Endothelial cell of umbilical vein (primary cell): ENCODE measurements at regions not wholly inside any gene's neighbourhood (a gene's known extent, or its start where the extent isn't known, plus 50 kb on each side); places are given as distances from the start of the nearest gene placed in this dataset.

Experiments
- BruUV-seq: library from RNA; stranded (reverse); fragments of 400-500 nt; replicated peaks from 2 replicates; lab custom pipeline; 2021; lab: Mats Ljungman, UMichigan
- CTCF ChIA-PET: fragments of 300-600, 350-600 bp; sonication (Branson Sonifier 250); formaldehyde crosslinking; loops from one replicate; lab custom pipeline; 2021; ENCODE audit warnings: antibody characterized with exemption, inconsistent platforms; lab: Charles Lee
- POLR2A ChIA-PET: fragments of 300-600, 350-600 bp; sonication (Branson Sonifier 250); formaldehyde crosslinking; loops from one replicate; lab custom pipeline; 2021; ENCODE audit warnings: antibody characterized with exemption, inconsistent platforms; lab: Charles Lee
- DNase-seq: peaks from one replicate; pipeline ENCODE4 v3.0.0-alpha.2; 2011; ENCODE audit warnings: low read depth, low spot score
- FAIRE-seq: peaks from 2 replicates; lab custom pipeline; 2011; peaks lifted over from hg19 to GRCh38; lab: Jason Lieb, UNC
- H2AFZ ChIP-seq: 2 replicates; pipeline ENCODE4 v1.6.0; 2012; ENCODE audit warnings: low read depth, low read length, control low read depth, inconsistent platforms
- H3K27ac ChIP-seq: 2 replicates; pipeline ENCODE4 v1.5.1; 2011; ENCODE audit warnings: low read depth, mild to moderate bottlenecking, control low read depth, low read length, moderate library complexity; ENCODE audit not compliant: insufficient read depth
- H3K27me3 ChIP-seq, 2 experiments: 2 replicates each; pipeline versions ENCODE4 v1.6.0 to v1.6.1; 2011; ENCODE audit warnings: low read length in 2 of 2, mixed read lengths in 1 of 2; ENCODE audit not compliant: control insufficient read depth in 2 of 2, insufficient read depth in 2 of 2
- H3K36me3 ChIP-seq, 2 experiments: 2 replicates in 1 of 2; 3 replicates in 1 of 2; pipeline ENCODE4 v1.5.1; 2011; ENCODE audit warnings: low read length in 2 of 2, mild to moderate bottlenecking in 1 of 2, moderate library complexity in 1 of 2; ENCODE audit not compliant: control insufficient read depth in 2 of 2, insufficient read depth in 2 of 2; ENCODE audit errors: extremely low read depth in 1 of 2
- H3K4me1 ChIP-seq: 3 replicates; pipeline ENCODE4 v1.5.1; 2011; ENCODE audit warnings: mild to moderate bottlenecking, low read length; ENCODE audit not compliant: control insufficient read depth, insufficient read depth; ENCODE audit errors: extremely low read depth
- H3K4me2 ChIP-seq: 2 replicates; pipeline ENCODE4 v1.6.1; 2011; ENCODE audit warnings: low read length, control low read depth, mixed read lengths; ENCODE audit not compliant: insufficient read depth
- H3K4me3 ChIP-seq, 3 experiments: fragments of 200-600 bp in 1 of 3; sonication (generic), shearing (Covaris generic) in 1 of 3; replicated peaks in 1 of 3; 2 replicates each; pipeline ENCODE4 v1.5.1; 2011 to 2016; ENCODE audit warnings: control low read depth in 3 of 3, low read length in 3 of 3, mild to moderate bottlenecking in 2 of 3, inconsistent platforms in 1 of 3, low read depth in 1 of 3, moderate library complexity in 1 of 3; ENCODE audit not compliant: insufficient read depth in 1 of 3
- H3K79me2 ChIP-seq: 2 replicates; pipeline ENCODE4 v1.6.0; 2012; ENCODE audit warnings: low read length, inconsistent platforms; ENCODE audit not compliant: control insufficient read depth, insufficient read depth
- H3K9ac ChIP-seq: replicated peaks from 2 replicates; pipeline ENCODE3; 2011; ENCODE audit warnings: low read length, control low read depth; ENCODE audit not compliant: insufficient read depth; ENCODE audit errors: extremely low read depth
- H3K9me1 ChIP-seq: replicated peaks from 3 replicates; pipeline ENCODE4 v1.6.0; 2011; ENCODE audit warnings: mild to moderate bottlenecking, low read length; ENCODE audit not compliant: control insufficient read depth, insufficient read depth; ENCODE audit errors: extremely low read depth
- H3K9me3 ChIP-seq: replicated peaks from 2 replicates; pipeline ENCODE4 v1.5.1; 2012; ENCODE audit warnings: low read length, inconsistent platforms; ENCODE audit not compliant: control insufficient read depth, insufficient read depth
- H4K20me1 ChIP-seq: replicated peaks from 2 replicates; pipeline ENCODE3; 2011; ENCODE audit warnings: mild to moderate bottlenecking, low read length; ENCODE audit not compliant: control insufficient read depth, insufficient read depth; ENCODE audit errors: extremely low read depth
- EZH2 ChIP-seq: IDR thresholded peaks from 2 replicates; pipeline ENCODE4 v1.6.1; 2012; ENCODE audit warnings: borderline replicate concordance, low read depth, mild to moderate bottlenecking, moderate library complexity, low read length, inconsistent platforms; ENCODE audit not compliant: severe bottlenecking
- FOS ChIP-seq: IDR thresholded peaks from 2 replicates; pipeline ENCODE4 v1.6.1; 2011; ENCODE audit warnings: mild to moderate bottlenecking, low read length, moderate library complexity, borderline replicate concordance; ENCODE audit not compliant: insufficient read depth
- GATA2 ChIP-seq: IDR thresholded peaks from 2 replicates; pipeline ENCODE4 v1.7.0; 2011; ENCODE audit warnings: low read depth, mild to moderate bottlenecking, moderate library complexity, mixed read lengths, low read length; ENCODE audit not compliant: insufficient read length, insufficient read depth
- JUN ChIP-seq: IDR thresholded peaks from 2 replicates; pipeline ENCODE4 v1.6.1; 2011; ENCODE audit warnings: borderline replicate concordance, low read depth; ENCODE audit not compliant: insufficient read length, insufficient read depth
- MYC ChIP-seq: IDR thresholded peaks from one replicate; pipeline ENCODE4 v1.6.1; 2011; ENCODE audit warnings: mild to moderate bottlenecking, low read depth, low read length
- POLR2A ChIP-seq: IDR thresholded peaks from 2 replicates; pipeline ENCODE4 v1.6.1; 2012; ENCODE audit warnings: low read depth, mild to moderate bottlenecking, control low read depth, low read length
- POLR2AphosphoS5 ChIP-seq: IDR thresholded peaks from 2 replicates; pipeline ENCODE4 v1.6.1; 2012; ENCODE audit warnings: low read depth, mild to moderate bottlenecking, control low read depth, low read length, moderate library complexity; ENCODE audit not compliant: insufficient read depth
- dilution Hi-C: fragments of 300-500 bp; cut with MboI; formaldehyde crosslinking; loops from one replicate; pipeline ENCODE4 v1.15.0; 2019; ENCODE audit warnings: low sequenced_read_pairs; ENCODE audit not compliant: extremely low pct_ligation_motif_present
- intact Hi-C: fragments of 100-400 bp; cut with micrococcal nuclease; formaldehyde crosslinking; loops from one replicate; pipeline ENCODE4 v1.10.0; 2022
- TF ChIP-seq, protein P1 (sequence below): IDR thresholded peaks from 2 replicates; pipeline ENCODE4 v1.6.1; 2011; ENCODE audit not compliant: insufficient read depth, insufficient read length
- TF ChIP-seq, protein P2 (sequence below), 2 donors: IDR thresholded peaks; 1 replicate in 1 of 2; 2 replicates in 1 of 2; pipeline ENCODE4 v1.5.1; 2011; ENCODE audit warnings: low read length in 2 of 2, mild to moderate bottlenecking in 2 of 2, moderate library complexity in 2 of 2, control low read depth in 1 of 2, inconsistent platforms in 1 of 2, low read depth in 1 of 2; ENCODE audit not compliant: insufficient read depth in 1 of 2; ENCODE audit errors: extremely low read depth in 1 of 2

DNA sequence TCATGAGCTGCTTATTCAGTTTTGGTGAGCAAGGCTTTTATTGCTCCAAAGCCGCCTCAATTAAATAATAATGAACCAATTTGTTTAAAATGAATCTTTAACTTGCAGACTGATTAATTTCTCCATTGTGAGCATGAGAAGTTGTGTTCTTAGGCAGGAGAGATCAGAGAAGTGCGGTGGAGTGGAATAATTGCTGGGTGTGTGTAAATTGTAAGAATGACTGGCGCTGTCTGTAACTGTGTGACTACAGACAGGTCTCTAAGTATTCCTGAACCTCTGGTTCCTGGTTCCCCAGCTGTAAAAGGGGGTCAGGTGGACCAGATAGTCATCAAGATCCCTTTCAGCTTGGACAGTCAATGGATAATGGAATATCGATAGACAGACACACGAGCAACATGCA is 98.0 kb upstream of the EFEMP1 start:
- no peaks in the 10 kb centered on the region for H3K36me3 ChIP-seq
- BruUV-seq, result no TSS peak
- no peaks in the 10 kb centered on the region for H3K9me3 ChIP-seq
- ChIA-PET POLR2A (no interaction called here), CTCF (interaction anchor here (1.6 kb wide), 1 partner anchor 250 kb away, joined by 4 read pairs; no protein-coding TSS in a partner anchor)
- no peaks in the 10 kb centered on the region for H3K27me3 ChIP-seq
- no peak overlapping the region for H3K4me3 ChIP-seq
- no peak for FAIRE-seq
- H3K79me2 ChIP-seq, result no peaks in the 10 kb centered on the region
- no peak overlapping the region for H3K4me2 ChIP-seq
- H3K9ac ChIP-seq, result no peak overlapping the region
- no peaks in the 10 kb centered on the region for H4K20me1 ChIP-seq
- DNase-seq, result no peak
- peaks cover 30% of the 10 kb centered on the region for H3K4me1 ChIP-seq
- H3K9me1 ChIP-seq, result no peaks in the 10 kb centered on the region
- H2AFZ ChIP-seq, result no peak overlapping the region
- H3K27ac ChIP-seq, result no peak overlapping the region
- intact Hi-C loops (no loop called here), dilution Hi-C loops (no loop called here)
- no peak for TF ChIP-seq POLR2A
- TF ChIP-seq MYC, result no peak

- CTCF ChIA-PET, result no interaction called here
Observed at GRCh38 chr2:56025469-56026193, 102.0 kb upstream of the EFEMP1 start.

More at GRCh38 chr2:56025469-56026193, 102.0 kb upstream of the EFEMP1 start:
- no peak overlapping the region for H3K4me2 ChIP-seq
- dilution Hi-C loops, result no loop called here
- FAIRE-seq (no peak), DNase-seq (peak; percentile 37)
- no peaks in the 10 kb centered on the region for H4K20me1 ChIP-seq
- no peak overlapping the region for H3K9ac ChIP-seq
- no peaks in the 10 kb centered on the region for H3K36me3 ChIP-seq
- no peaks in the 10 kb centered on the region for H3K9me3 ChIP-seq
- intact Hi-C loops, result no loop called here
- H3K9me1 ChIP-seq, result no peaks in the 10 kb centered on the region
- H3K27ac ChIP-seq, result no peak overlapping the region
- H3K27me3 ChIP-seq, result no peaks in the 10 kb centered on the region
- TF ChIP-seq EZH2 (no peak), JUN (no peak), POLR2AphosphoS5 (no peak), POLR2A (no peak), FOS (no peak), MYC (no peak), GATA2 (no peak)
- TF ChIP-seq, protein P1, sequence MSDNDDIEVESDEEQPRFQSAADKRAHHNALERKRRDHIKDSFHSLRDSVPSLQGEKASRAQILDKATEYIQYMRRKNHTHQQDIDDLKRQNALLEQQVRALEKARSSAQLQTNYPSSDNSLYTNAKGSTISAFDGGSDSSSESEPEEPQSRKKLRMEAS, result no peak
- TF ChIP-seq, protein P2, sequence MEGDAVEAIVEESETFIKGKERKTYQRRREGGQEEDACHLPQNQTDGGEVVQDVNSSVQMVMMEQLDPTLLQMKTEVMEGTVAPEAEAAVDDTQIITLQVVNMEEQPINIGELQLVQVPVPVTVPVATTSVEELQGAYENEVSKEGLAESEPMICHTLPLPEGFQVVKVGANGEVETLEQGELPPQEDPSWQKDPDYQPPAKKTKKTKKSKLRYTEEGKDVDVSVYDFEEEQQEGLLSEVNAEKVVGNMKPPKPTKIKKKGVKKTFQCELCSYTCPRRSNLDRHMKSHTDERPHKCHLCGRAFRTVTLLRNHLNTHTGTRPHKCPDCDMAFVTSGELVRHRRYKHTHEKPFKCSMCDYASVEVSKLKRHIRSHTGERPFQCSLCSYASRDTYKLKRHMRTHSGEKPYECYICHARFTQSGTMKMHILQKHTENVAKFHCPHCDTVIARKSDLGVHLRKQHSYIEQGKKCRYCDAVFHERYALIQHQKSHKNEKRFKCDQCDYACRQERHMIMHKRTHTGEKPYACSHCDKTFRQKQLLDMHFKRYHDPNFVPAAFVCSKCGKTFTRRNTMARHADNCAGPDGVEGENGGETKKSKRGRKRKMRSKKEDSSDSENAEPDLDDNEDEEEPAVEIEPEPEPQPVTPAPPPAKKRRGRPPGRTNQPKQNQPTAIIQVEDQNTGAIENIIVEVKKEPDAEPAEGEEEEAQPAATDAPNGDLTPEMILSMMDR (IDR thresholded peaks at IDR 0.05; ENCODE audit: extremely low read depth in 1 of 2, insufficient read depth in 1 of 2, low read depth in 1 of 2, low read length in 2 of 2), result no peak
- H2AFZ ChIP-seq, result peak overlapping the region; percentile 27
- no peak overlapping the region for H3K4me3 ChIP-seq
- H3K4me1 ChIP-seq, result peaks cover 6% of the 10 kb centered on the region
- BruUV-seq, result no TSS peak
- POLR2A ChIA-PET, result no interaction called here
- H3K79me2 ChIP-seq, result no peaks in the 10 kb centered on the region
